ENCODE measurements at regions not wholly inside any gene's neighbourhood (a gene's known extent, or its start where the extent isn't known, plus 50 kb on each side); places are given as distances from the start of the nearest gene placed in this dataset.

DNA sequence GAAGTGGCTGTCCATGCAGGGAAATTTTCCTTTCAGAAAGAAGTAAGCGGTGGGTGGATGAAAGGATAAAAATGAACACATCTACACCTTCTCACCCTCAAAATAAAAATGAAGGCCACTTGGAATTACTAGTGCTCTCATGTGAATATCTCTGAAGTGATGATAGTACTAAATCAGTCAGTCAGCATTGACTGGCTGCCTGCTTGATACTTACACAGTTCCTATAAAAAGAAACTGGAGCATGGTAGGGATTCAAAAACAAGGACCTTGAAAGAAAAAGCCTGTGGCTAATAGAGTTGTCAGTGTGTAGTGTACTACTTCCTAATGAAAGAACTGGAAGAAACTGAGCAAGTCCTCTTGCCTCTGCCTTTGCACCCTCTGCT lies 239.7 kb downstream of the HLX start:
- Histone ChIP-seq H3K9me3 (no peaks in the 10 kb centered on the region), H3F3A (replicated peaks; ENCODE audit: insufficient read depth) (peaks cover 7% of the 10 kb centered on the region), H3K9ac (no peak overlapping the region), H2AFZ (ENCODE audit: low read depth) (no peak overlapping the region), H3K27ac (ENCODE audit: low read depth in 2 of 2, low read length in 1 of 2) (peak overlapping the region; percentile 74 to 88; a peak in 3 of 4 replicates), H4K20me1 (ENCODE audit: insufficient read depth) (no peaks in the 10 kb centered on the region), H3K79me2 (ENCODE audit: insufficient read depth) (no peaks in the 10 kb centered on the region), H3K36me3 (replicated peaks in 1 of 2; ENCODE audit: control insufficient read depth in 1 of 2, insufficient read depth in 2 of 2, low read length in 1 of 2) (no peaks in the 10 kb centered on the region), H3K9me2 (no peaks in the 10 kb centered on the region), H3K4me1 (ENCODE audit: control insufficient read depth in 1 of 2, insufficient read depth in 2 of 2, low read depth in 1 of 2, low read length in 1 of 2) (peaks cover 17 to 24% of the 10 kb centered on the region in 2 experiments), H3K4me3 (ENCODE audit: low read depth in 2 of 2, low read length in 1 of 2) (no peak overlapping the region), H3K4me2 (no peak overlapping the region), H3K27me3 (ENCODE audit: insufficient read depth) (no peaks in the 10 kb centered on the region)
- CTCF ChIA-PET: interaction anchor here (2.3 kb wide), 1 partner anchor 84 kb away, joined by 11 read pairs; no protein-coding TSS in a partner anchor
- no peak for DNase-seq
- WGBS (ENCODE audit: low lambda C conversion rate): 91% methylated on average over 1 of the region's 1 CpG
- POLR2A ChIA-PET: no interaction called here
- TF ChIP-seq, protein P1, sequence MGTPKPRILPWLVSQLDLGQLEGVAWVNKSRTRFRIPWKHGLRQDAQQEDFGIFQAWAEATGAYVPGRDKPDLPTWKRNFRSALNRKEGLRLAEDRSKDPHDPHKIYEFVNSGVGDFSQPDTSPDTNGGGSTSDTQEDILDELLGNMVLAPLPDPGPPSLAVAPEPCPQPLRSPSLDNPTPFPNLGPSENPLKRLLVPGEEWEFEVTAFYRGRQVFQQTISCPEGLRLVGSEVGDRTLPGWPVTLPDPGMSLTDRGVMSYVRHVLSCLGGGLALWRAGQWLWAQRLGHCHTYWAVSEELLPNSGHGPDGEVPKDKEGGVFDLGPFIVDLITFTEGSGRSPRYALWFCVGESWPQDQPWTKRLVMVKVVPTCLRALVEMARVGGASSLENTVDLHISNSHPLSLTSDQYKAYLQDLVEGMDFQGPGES (IDR thresholded peaks at IDR 0.05; ENCODE audit: low read depth, low read length): no peak
- TF ChIP-seq, protein P2, sequence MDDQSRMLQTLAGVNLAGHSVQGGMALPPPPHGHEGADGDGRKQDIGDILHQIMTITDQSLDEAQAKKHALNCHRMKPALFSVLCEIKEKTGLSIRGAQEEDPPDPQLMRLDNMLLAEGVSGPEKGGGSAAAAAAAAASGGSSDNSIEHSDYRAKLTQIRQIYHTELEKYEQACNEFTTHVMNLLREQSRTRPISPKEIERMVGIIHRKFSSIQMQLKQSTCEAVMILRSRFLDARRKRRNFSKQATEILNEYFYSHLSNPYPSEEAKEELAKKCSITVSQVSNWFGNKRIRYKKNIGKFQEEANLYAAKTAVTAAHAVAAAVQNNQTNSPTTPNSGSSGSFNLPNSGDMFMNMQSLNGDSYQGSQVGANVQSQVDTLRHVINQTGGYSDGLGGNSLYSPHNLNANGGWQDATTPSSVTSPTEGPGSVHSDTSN (IDR thresholded peaks at IDR 0.05): no peak
- TF ChIP-seq, protein P3, sequence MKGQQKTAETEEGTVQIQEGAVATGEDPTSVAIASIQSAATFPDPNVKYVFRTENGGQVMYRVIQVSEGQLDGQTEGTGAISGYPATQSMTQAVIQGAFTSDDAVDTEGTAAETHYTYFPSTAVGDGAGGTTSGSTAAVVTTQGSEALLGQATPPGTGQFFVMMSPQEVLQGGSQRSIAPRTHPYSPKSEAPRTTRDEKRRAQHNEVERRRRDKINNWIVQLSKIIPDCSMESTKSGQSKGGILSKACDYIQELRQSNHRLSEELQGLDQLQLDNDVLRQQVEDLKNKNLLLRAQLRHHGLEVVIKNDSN (IDR thresholded peaks at IDR 0.05; ENCODE audit: borderline replicate concordance, low read depth): no peak
- TF ChIP-seq, protein P4, sequence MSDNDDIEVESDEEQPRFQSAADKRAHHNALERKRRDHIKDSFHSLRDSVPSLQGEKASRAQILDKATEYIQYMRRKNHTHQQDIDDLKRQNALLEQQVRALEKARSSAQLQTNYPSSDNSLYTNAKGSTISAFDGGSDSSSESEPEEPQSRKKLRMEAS (IDR thresholded peaks at IDR 0.05; ENCODE audit: low read depth): no peak
- no peak for TF ChIP-seq SMC3 (IDR thresholded peaks at IDR 0.05; ENCODE audit: low read depth, low read length)
- TF ChIP-seq RAD21 (IDR thresholded peaks at IDR 0.05; ENCODE audit: low read length): no peak
- no peak for TF ChIP-seq POLR2AphosphoS5 (IDR thresholded peaks at IDR 0.05; ENCODE audit: low read depth, low read length)
- no peak for TF ChIP-seq NRF1 (IDR thresholded peaks at IDR 0.05; ENCODE audit: low read depth, low read length)
- TF ChIP-seq, protein P5, sequence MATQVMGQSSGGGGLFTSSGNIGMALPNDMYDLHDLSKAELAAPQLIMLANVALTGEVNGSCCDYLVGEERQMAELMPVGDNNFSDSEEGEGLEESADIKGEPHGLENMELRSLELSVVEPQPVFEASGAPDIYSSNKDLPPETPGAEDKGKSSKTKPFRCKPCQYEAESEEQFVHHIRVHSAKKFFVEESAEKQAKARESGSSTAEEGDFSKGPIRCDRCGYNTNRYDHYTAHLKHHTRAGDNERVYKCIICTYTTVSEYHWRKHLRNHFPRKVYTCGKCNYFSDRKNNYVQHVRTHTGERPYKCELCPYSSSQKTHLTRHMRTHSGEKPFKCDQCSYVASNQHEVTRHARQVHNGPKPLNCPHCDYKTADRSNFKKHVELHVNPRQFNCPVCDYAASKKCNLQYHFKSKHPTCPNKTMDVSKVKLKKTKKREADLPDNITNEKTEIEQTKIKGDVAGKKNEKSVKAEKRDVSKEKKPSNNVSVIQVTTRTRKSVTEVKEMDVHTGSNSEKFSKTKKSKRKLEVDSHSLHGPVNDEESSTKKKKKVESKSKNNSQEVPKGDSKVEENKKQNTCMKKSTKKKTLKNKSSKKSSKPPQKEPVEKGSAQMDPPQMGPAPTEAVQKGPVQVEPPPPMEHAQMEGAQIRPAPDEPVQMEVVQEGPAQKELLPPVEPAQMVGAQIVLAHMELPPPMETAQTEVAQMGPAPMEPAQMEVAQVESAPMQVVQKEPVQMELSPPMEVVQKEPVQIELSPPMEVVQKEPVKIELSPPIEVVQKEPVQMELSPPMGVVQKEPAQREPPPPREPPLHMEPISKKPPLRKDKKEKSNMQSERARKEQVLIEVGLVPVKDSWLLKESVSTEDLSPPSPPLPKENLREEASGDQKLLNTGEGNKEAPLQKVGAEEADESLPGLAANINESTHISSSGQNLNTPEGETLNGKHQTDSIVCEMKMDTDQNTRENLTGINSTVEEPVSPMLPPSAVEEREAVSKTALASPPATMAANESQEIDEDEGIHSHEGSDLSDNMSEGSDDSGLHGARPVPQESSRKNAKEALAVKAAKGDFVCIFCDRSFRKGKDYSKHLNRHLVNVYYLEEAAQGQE (IDR thresholded peaks at IDR 0.05; ENCODE audit: low read depth, low read length): no peak
- TF ChIP-seq GATA2 (CRISPR knock-in tag; IDR thresholded peaks at IDR 0.05): no peak
- TF ChIP-seq RCOR1 (IDR thresholded peaks at IDR 0.05; ENCODE audit: low read length): no peak
- TF ChIP-seq CHD2 (IDR thresholded peaks at IDR 0.05; ENCODE audit: low read length, partially characterized antibody): no peak
- no peak for TF ChIP-seq TEAD4 (IDR thresholded peaks at IDR 0.05; ENCODE audit: borderline replicate concordance, insufficient read depth)
- TF ChIP-seq FOSL2 (IDR thresholded peaks at IDR 0.05; ENCODE audit: borderline replicate concordance, low read depth): no peak
- TF ChIP-seq MXI1 (IDR thresholded peaks at IDR 0.05; ENCODE audit: low read depth, low read length): no peak
- TF ChIP-seq RFX5 (IDR thresholded peaks at IDR 0.05; ENCODE audit: low read length): no peak
- no peak for TF ChIP-seq RXRA (IDR thresholded peaks at IDR 0.05; ENCODE audit: borderline replicate concordance, low read depth)
- TF ChIP-seq ELF1 (IDR thresholded peaks at IDR 0.05): no peak
- no peak for TF ChIP-seq SIN3A (IDR thresholded peaks at IDR 0.05; ENCODE audit: borderline replicate concordance, low read depth, low read length)
